Neutrophil (primary cell): ENCODE measurements at regions not wholly inside any gene's neighbourhood (a gene's known extent, or its start where the extent isn't known, plus 50 kb on each side); places are given as distances from the start of the nearest gene placed in this dataset.

ENCODE experiments used
- H3K27ac ChIP-seq: fragments of 200-600 bp; sonication (generic); 2 replicates; pipeline ENCODE4 v1.5.1; 2016; ENCODE audit warnings: mild to moderate bottlenecking, moderate library complexity
- H3K27me3 ChIP-seq: fragments of 200-600 bp; sonication (generic); 2 replicates; pipeline ENCODE4 v1.6.0; 2016; ENCODE audit warnings: mild to moderate bottlenecking
- H3K36me3 ChIP-seq: fragments of 200-600 bp; sonication (generic); 2 replicates; pipeline ENCODE4 v1.5.1; 2017
- H3K4me1 ChIP-seq, 2 experiments: fragments of 200-600 bp in 1 of 2; sonication (generic) in 1 of 2; 1 replicate in 1 of 2; 2 replicates in 1 of 2; pipeline versions ENCODE4 v1.5.1 to v1.6.1; 2013 to 2016; ENCODE audit warnings: low read depth in 1 of 2, low read length in 1 of 2, mild to moderate bottlenecking in 1 of 2, moderate library complexity in 1 of 2; ENCODE audit not compliant: control insufficient read depth in 1 of 2, insufficient read depth in 1 of 2
- H3K4me3 ChIP-seq, 2 experiments: fragments of 200-600 bp in 1 of 2; sonication (generic) in 1 of 2; 1 replicate in 1 of 2; 2 replicates in 1 of 2; pipeline ENCODE4 v1.5.1; 2013 to 2016; ENCODE audit warnings: low read depth in 1 of 2, low read length in 1 of 2, mild to moderate bottlenecking in 1 of 2, moderate library complexity in 1 of 2
- H3K9me3 ChIP-seq: fragments of 200-600 bp; sonication (generic); 2 replicates; pipeline ENCODE4 v1.5.1; 2016
- TF ChIP-seq, protein P1 (sequence below): fragments of 200-600 bp; sonication (generic); IDR thresholded peaks from 2 replicates; pipeline ENCODE4 v1.5.1; 2016; ENCODE audit warnings: antibody characterized with exemption

DNA sequence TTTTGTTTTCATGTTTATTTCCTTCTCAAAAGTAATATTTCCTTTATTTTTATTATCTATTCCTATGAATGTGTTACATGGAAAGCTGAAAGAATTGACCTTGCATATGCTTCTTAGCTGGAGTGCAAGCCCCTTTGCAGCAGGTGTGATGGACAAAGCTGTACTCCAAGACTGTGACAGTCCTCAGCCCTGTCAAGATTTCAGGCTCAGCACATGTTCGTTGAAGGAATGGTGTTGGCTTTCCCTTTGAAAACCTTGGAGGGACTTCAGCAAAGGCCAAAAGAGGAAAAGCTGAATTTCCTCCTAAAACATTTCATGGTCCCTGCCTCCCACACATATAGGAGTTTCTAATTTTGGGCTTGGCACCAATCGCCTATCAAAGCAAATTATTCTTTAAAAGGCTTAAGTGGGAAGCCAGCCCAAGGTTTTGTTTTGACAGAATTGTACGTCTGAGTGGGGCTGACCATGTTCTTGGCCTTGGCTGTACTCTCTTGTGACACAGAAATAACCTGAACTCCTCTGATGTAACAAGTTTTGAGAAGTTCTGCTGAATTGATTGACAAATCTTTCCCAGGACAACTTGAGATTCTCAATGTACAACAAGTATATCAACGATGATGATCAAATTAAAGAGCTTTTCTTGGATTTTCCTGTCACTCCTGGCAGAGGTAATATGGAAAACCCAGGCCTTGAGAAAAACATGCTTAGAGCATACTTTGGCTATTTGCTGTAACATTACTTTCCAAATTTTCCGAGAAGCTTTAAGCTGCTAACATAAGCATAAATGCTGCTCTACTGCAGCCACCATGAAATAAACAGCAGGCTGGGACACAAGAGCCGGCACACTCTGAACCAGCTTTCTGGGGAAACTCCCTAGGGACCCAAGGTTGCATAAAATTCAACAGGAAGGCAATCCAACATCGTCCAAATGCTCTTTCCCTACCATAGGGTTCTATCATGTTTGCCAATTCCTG, 135.7 kb upstream of the ZNF648 start:
- Histone ChIP-seq H3K27me3 (no peaks in the 10 kb centered on the region), H3K9me3 (no peaks in the 10 kb centered on the region), H3K36me3 (no peaks in the 10 kb centered on the region), H3K4me3 (no peak overlapping the region), H3K27ac (peak overlapping the region; percentile 81), H3K4me1 (peaks cover 50 to 57% of the 10 kb centered on the region in 2 experiments)
- TF ChIP-seq, protein P1, sequence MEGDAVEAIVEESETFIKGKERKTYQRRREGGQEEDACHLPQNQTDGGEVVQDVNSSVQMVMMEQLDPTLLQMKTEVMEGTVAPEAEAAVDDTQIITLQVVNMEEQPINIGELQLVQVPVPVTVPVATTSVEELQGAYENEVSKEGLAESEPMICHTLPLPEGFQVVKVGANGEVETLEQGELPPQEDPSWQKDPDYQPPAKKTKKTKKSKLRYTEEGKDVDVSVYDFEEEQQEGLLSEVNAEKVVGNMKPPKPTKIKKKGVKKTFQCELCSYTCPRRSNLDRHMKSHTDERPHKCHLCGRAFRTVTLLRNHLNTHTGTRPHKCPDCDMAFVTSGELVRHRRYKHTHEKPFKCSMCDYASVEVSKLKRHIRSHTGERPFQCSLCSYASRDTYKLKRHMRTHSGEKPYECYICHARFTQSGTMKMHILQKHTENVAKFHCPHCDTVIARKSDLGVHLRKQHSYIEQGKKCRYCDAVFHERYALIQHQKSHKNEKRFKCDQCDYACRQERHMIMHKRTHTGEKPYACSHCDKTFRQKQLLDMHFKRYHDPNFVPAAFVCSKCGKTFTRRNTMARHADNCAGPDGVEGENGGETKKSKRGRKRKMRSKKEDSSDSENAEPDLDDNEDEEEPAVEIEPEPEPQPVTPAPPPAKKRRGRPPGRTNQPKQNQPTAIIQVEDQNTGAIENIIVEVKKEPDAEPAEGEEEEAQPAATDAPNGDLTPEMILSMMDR, result no peak

DNA sequence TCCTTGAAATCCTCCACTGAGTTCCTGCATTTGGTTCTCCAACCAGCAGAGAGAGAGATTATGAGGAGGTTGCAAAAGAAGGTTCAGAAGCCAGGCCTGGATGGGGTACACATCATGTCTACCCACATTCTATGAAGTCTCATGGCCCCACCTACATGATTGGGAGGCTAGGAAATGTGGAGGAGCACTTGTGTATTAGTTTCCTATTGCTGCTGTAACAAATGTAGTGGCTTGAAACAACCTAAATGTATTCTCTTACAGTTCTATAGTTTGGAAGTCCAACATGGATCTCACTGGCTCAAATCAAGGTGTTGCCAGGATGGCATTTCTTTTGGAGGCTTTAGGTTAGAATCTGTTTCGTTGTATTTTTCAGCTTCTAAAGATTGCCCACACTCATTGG, 134.2 kb upstream of the ZNF648 start:
- Histone ChIP-seq H3K27me3 (no peaks in the 10 kb centered on the region), H3K36me3 (no peaks in the 10 kb centered on the region), H3K9me3 (no peaks in the 10 kb centered on the region), H3K27ac (peak overlapping the region; percentile 93), H3K4me3 (no peak overlapping the region), H3K4me1 (peaks cover 55 to 63% of the 10 kb centered on the region in 2 experiments)
- TF ChIP-seq, protein P1, result no peak

DNA sequence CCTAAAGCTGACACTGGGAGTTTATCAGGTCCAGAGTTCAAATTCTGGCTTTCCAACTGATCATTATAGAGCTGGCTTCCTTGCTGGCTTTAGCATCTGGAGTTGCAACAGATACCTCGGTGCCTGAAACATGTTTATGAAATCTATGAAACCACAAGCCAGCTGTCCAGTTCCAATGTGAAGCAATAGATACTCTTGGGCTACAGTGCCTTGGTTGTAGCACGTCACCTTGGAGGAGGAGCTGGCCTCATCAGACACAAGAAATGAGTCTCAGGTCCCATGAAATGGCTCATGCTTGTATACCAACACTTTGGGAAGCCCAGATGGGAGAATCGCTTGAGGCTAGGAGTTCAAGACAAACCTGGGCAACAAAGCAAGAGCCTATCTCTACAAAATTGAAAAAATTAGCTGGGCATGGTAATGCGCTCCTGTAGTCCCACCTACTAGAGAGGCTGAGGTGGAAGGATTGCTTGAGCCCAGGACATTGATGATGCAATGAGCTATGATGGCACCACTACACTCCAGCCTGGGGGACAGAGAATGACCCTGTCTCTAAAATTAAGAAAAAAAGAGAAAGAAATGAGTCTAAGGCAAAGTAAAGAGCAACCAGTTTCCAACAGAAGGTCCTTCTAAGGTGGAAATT, 132.5 kb upstream of the ZNF648 start:
- Histone ChIP-seq H3K4me1 (peaks cover 55 to 63% of the 10 kb centered on the region in 2 experiments), H3K36me3 (no peaks in the 10 kb centered on the region), H3K4me3 (peak overlapping the region in 1 of 2 experiments; percentile 4), H3K9me3 (no peaks in the 10 kb centered on the region), H3K27me3 (no peaks in the 10 kb centered on the region), H3K27ac (peak overlapping the region; percentile 93)
- TF ChIP-seq, protein P1, result peak; percentile 22

DNA sequence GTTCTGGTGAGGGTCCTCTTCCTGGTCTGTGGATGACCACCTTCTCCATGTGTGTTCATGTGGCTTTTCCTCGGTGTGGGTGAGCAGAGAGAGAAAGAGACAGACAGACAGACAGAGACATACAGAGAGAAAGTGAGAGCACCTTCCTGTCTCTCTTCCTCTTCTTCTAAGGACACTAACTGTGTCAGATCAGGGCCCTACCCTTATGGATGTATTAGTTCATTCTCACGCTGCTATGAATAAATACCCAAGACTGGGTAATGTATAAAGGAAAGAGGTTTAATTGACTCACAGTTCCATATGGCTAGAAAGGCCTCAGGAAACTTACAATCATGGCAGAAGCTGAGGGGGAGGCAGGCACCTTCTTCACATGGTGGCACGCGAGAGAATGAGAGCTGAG, 131.5 kb upstream of the ZNF648 start:
- Histone ChIP-seq H3K36me3 (no peaks in the 10 kb centered on the region), H3K27me3 (no peaks in the 10 kb centered on the region), H3K4me1 (peaks cover 52 to 62% of the 10 kb centered on the region in 2 experiments), H3K9me3 (no peaks in the 10 kb centered on the region), H3K27ac (peak overlapping the region; percentile 93), H3K4me3 (no peak overlapping the region)
- TF ChIP-seq, protein P1, result no peak

DNA sequence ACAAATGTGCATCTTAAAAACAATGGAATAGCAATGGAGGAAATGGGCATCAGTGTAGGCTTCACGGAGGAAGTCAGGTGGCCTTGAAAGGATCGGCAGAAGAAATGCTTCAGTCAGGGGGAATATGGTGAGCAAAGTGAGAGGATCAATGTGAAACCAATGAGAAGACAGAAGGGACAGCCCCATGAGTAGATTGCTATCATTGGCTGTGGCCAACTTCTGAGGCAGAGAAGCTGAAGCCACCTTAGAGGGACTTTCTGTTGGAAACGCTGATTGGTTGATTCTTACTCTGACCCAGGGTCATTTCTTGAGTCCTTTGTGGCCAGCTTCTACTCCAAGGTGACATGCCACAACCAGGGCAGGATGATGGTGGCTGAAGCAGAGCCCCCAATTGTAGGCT, 130.7 kb upstream of the ZNF648 start:
- no peak overlapping the region for H3K4me3 ChIP-seq
- no peaks in the 10 kb centered on the region for H3K9me3 ChIP-seq
- H3K27me3 ChIP-seq, result no peaks in the 10 kb centered on the region
- TF ChIP-seq, protein P1, result no peak
- no peaks in the 10 kb centered on the region for H3K36me3 ChIP-seq
- H3K27ac ChIP-seq, result peak overlapping the region; percentile 93
- H3K4me1 ChIP-seq, result peaks cover 45 to 55% of the 10 kb centered on the region in 2 experiments
